Stomach (tissue), 8 donors: ENCODE measurements at regions not wholly inside any gene's neighbourhood (a gene's known extent, or its start where the extent isn't known, plus 50 kb on each side); places are given as distances from the start of the nearest gene placed in this dataset.

Experiments
- DNase-seq, 2 donors: peaks; one replicate each; pipeline versions ENCODE4 v3.0.0 to v3.0.0-alpha.2; 2013 to 2019
- H3K27ac ChIP-seq, 5 donors: fragments of 200-600 bp in 4 of 5; sonication (generic) in 4 of 5; one replicate each; pipeline ENCODE4 v1.5.1; 2013 to 2019; ENCODE audit warnings: mild to moderate bottlenecking in 1 of 5, moderate library complexity in 1 of 5
- H3K27me3 ChIP-seq, 3 donors: fragments of 200-600 bp; sonication (generic); one replicate each; pipeline ENCODE4 v1.5.1; 2017 to 2019; ENCODE audit warnings: mixed run types in 1 of 3
- H3K36me3 ChIP-seq, 4 donors: fragments of 200-600 bp; sonication (generic); 1 replicate in 3 of 4; 2 replicates in 1 of 4; pipeline ENCODE4 v1.5.1; 2016 to 2019
- H3K4me1 ChIP-seq, 4 donors: fragments of 200-600 bp; sonication (generic); one replicate each; pipeline ENCODE4 v1.5.1; 2016 to 2019
- H3K4me3 ChIP-seq, 4 donors: fragments of 200-600 bp; sonication (generic) in 3 of 4; one replicate each; pipeline ENCODE4 v1.5.1; 2016 to 2019; ENCODE audit warnings: mild to moderate bottlenecking in 1 of 4
- H3K9me3 ChIP-seq, 4 donors: fragments of 200-600 bp; sonication (generic); one replicate each; pipeline ENCODE4 v1.5.1; 2016 to 2019
- EP300 ChIP-seq: sonication (generic); formaldehyde crosslinking; IDR thresholded peaks from one replicate; pipeline ENCODE4 v1.6.1; 2017; ENCODE audit warnings: antibody characterized with exemption
- POLR2A ChIP-seq, 4 donors: fragments of 450-650 bp; IDR thresholded peaks; one replicate each; pipeline ENCODE4 v1.6.1; 2016; ENCODE audit warnings: antibody characterized with exemption in 4 of 4, control low read depth in 2 of 4, mild to moderate bottlenecking in 1 of 4, moderate library complexity in 1 of 4
- POLR2AphosphoS5 ChIP-seq, 3 donors: sonication (generic); formaldehyde crosslinking; IDR thresholded peaks; one replicate each; pipeline ENCODE4 v1.6.1; 2016; ENCODE audit warnings: antibody characterized with exemption in 3 of 3
- WGBS, 5 donors: extraction: QIAGEN DNeasy Blood & Tissue Kit in 3 of 5; methylation state at CpG; one replicate each; pipeline versions ENCODE4 v1.1.5 to v1.1.7; 2013 to 2018; 5-methylcytosine and 5-hydroxymethylcytosine counted together
- intact Hi-C: fragments of 100-400 bp; cut with DNase I; formaldehyde crosslinking; loops from one replicate; pipeline ENCODE4 v1.15.1; 2023; ENCODE audit warnings: low total_unique reads
- TF ChIP-seq, protein P1 (sequence below), 7 experiments: fragments of 450-650 bp in 4 of 7; fragments of 200-600 bp in 3 of 7; sonication (generic) in 3 of 7; IDR thresholded peaks; one replicate each; pipeline ENCODE4 v1.5.1; 2016 to 2019; ENCODE audit warnings: antibody characterized with exemption in 7 of 7, control low read depth in 2 of 7, mild to moderate bottlenecking in 1 of 7
- donor health status: healthy with polysubstance abuse.
- donor health status: Bipolar disorder and iron deficiency.
- donor health status: healthy.

DNA sequence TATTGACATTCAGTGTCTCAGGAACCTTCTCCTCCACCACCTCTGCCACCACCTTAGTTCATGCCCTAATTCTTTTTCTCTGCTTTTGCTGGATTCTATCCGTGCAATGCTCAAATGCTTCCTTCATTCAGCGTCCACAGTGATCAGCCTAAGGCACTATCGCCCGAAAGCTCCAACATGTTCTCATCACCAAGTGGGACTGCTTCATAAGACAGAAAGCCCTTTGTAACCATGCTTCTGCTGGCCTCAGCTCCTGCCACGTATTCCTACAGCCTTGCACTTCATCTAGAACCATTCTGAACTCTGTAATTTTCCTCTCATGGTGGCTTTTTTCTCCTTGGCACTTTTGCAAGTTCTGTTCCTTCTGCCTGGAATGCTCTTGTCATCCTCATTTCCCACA, 222.9 kb downstream of the HNMT start:
- intact Hi-C loops = no loop called here
- Histone ChIP-seq H3K27ac (no peak overlapping the region), H3K9me3 (no peaks in the 10 kb centered on the region), H3K36me3 (no peaks in the 10 kb centered on the region), H3K4me1 (no peaks in the 10 kb centered on the region), H3K4me3 (no peak overlapping the region), H3K27me3 (no peaks in the 10 kb centered on the region)
- no peak for DNase-seq
- TF ChIP-seq, protein P1, sequence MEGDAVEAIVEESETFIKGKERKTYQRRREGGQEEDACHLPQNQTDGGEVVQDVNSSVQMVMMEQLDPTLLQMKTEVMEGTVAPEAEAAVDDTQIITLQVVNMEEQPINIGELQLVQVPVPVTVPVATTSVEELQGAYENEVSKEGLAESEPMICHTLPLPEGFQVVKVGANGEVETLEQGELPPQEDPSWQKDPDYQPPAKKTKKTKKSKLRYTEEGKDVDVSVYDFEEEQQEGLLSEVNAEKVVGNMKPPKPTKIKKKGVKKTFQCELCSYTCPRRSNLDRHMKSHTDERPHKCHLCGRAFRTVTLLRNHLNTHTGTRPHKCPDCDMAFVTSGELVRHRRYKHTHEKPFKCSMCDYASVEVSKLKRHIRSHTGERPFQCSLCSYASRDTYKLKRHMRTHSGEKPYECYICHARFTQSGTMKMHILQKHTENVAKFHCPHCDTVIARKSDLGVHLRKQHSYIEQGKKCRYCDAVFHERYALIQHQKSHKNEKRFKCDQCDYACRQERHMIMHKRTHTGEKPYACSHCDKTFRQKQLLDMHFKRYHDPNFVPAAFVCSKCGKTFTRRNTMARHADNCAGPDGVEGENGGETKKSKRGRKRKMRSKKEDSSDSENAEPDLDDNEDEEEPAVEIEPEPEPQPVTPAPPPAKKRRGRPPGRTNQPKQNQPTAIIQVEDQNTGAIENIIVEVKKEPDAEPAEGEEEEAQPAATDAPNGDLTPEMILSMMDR (IDR thresholded peaks at IDR 0.05) = no peak
- TF ChIP-seq POLR2AphosphoS5 (IDR thresholded peaks at IDR 0.05) (no peak), EP300 (no peak), POLR2A (IDR thresholded peaks at IDR 0.05) (no peak)
- 87 to 94% (median 92%) methylated on average over 5 of the region's 5 CpGs for WGBS, 5 donors

DNA sequence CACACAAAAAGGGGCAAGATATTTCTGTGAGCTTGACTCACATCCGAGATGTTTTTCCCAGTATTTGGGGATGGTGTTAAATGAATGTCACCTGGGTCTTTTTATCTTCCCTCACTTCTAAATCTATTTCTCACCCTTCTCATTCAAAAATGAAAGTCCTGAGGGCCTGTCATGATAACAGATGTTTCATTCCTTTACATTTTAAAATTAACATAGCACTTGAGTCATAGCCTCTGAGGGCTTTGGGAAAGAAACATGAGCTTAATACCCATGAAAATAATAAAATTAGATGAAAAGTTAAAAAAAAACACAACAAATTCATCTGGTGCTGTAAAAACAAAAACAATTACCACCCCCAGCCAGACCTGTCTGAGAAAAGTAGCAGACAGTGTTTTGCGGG, 226.7 kb downstream of the HNMT start:
- WGBS, 5 donors = 92 to 96% (median 95%) methylated on average over 2 of the region's 2 CpGs
- intact Hi-C loops = no loop called here
- Histone ChIP-seq H3K4me3 (no peak overlapping the region), H3K36me3 (no peaks in the 10 kb centered on the region), H3K4me1 (no peaks in the 10 kb centered on the region), H3K27ac (no peak overlapping the region), H3K9me3 (no peaks in the 10 kb centered on the region), H3K27me3 (no peaks in the 10 kb centered on the region)
- TF ChIP-seq POLR2A (IDR thresholded peaks at IDR 0.05) (no peak), POLR2AphosphoS5 (IDR thresholded peaks at IDR 0.05) (no peak), EP300 (no peak)
- TF ChIP-seq, protein P1 (IDR thresholded peaks at IDR 0.05) = no peak
- DNase-seq = no peak

DNA sequence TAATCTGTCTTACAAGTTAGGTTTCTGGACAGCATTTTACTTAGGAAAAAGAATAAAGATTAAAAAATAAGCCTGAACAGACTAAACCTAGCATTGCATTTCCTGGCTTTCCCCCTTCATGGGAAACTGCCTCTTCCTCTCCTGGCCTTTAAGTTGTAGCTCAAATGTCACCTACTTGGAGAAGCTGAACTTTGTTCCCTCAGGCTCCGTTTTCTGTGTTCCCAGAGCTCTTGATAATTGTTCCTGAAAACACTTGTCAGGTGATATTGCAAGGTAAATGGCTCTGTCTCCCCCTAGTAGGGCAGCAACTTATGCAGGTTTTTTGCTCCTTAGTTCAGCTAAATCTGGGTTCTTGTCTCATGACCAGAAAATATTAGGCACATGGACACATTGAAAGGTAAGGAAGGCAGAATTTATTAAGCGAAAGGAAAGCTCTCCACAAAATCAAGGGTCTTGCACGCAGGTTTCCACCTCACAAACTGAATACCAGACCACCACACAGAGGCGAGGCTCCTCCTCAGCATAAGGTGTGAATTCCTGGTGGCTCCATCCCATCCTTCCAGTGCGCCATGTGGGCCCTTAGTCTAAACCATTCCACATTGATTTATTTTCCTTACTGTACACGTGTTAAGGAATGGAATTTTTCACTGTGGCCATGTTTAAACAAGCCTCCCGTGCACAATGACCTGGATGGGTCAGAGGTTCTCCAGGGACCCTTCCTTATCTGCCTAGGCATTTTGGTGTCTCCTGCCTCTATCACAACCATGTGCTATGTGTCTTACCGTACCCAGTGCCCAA, 229.3 kb downstream of the HNMT start:
- H3K27ac ChIP-seq = no peak overlapping the region
- H3K4me3 ChIP-seq = no peak overlapping the region
- peak in 1 of 2 donors; percentile 20 for DNase-seq
- no peaks in the 10 kb centered on the region for H3K27me3 ChIP-seq
- 69 to 71% (median 69%) methylated on average over 8 of the region's 8 CpGs for WGBS, 5 donors
- no peaks in the 10 kb centered on the region for H3K36me3 ChIP-seq
- intact Hi-C loops = no loop called here
- no peak for TF ChIP-seq POLR2AphosphoS5 (IDR thresholded peaks at IDR 0.05)
- TF ChIP-seq POLR2A (IDR thresholded peaks at IDR 0.05) = no peak
- TF ChIP-seq, protein P1 (IDR thresholded peaks at IDR 0.05) = no peak
- TF ChIP-seq EP300 = no peak
- no peaks in the 10 kb centered on the region for H3K4me1 ChIP-seq
- H3K9me3 ChIP-seq = no peaks in the 10 kb centered on the region

DNA sequence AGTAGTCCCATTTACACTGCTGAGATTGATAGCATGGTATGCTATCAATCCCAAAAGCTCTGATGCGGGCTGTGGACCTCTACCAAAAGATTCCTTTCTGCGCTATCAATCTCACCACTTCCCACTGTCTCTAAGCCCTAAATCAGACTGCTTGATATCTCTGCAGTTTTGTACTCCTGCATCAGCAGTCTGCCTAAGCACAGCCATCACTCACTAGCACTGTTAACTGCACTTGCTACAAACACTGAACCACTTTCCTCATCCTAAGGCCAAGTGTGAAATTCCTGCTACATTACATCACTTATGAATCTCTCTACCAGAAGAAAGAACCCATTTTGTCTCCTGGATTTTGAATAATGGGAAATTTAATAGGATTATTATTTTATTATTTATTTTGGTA, 237.0 kb downstream of the HNMT start:
- H3K4me1 ChIP-seq = no peaks in the 10 kb centered on the region
- TF ChIP-seq EP300 (no peak), POLR2AphosphoS5 (IDR thresholded peaks at IDR 0.05) (no peak), POLR2A (IDR thresholded peaks at IDR 0.05) (no peak)
- TF ChIP-seq, protein P1 (IDR thresholded peaks at IDR 0.05) = no peak
- no peaks in the 10 kb centered on the region for H3K27me3 ChIP-seq
- peaks cover 0 to 10% (median 7%) of the 10 kb centered on the region in 4 donors for H3K9me3 ChIP-seq
- H3K27ac ChIP-seq = no peak overlapping the region
- no peak overlapping the region for H3K4me3 ChIP-seq
- DNase-seq = peak in 1 of 2 donors; percentile 13
- intact Hi-C loops = no loop called here
- WGBS, 5 donors = 86 to 95% (median 93%) methylated on average over 2 of the region's 2 CpGs
- H3K36me3 ChIP-seq = no peaks in the 10 kb centered on the region
